Adipocyte (in vitro differentiated cells): ENCODE measurements at regions not wholly inside any gene's neighbourhood (a gene's known extent, or its start where the extent isn't known, plus 50 kb on each side); places are given as distances from the start of the nearest gene placed in this dataset.
A peak's percentile ranks its signal among the peaks of the same experiment; 100 is the strongest.

Experiments
- DNase-seq: peaks from one replicate; pipeline ENCODE4 v3.0.0-alpha.2; 2015; ENCODE audit warnings: low read depth
- H3K27me3 ChIP-seq: replicated peaks from 2 replicates; pipeline ENCODE4 v1.7.0; 2013; ENCODE audit warnings: mild to moderate bottlenecking, low read length, moderate library complexity; ENCODE audit not compliant: control insufficient read depth, insufficient read depth
- H3K36me3 ChIP-seq: 2 replicates; pipeline ENCODE4 v1.7.0; 2013; ENCODE audit warnings: low read length, mild to moderate bottlenecking, moderate library complexity; ENCODE audit not compliant: control insufficient read depth, insufficient read depth, severe bottlenecking
- H3K4me1 ChIP-seq: 2 replicates; pipeline ENCODE4 v1.7.0; 2013; ENCODE audit warnings: mild to moderate bottlenecking, low read length, moderate library complexity; ENCODE audit not compliant: control insufficient read depth, insufficient read depth
- H3K4me3 ChIP-seq: 2 replicates; pipeline ENCODE4 v1.7.0; 2013; ENCODE audit warnings: mild to moderate bottlenecking, low read length, moderate library complexity
- H3K9ac ChIP-seq: 2 replicates; pipeline ENCODE4 v1.7.0; 2013; ENCODE audit warnings: mild to moderate bottlenecking, low read length, moderate library complexity
- H3K9me3 ChIP-seq: 2 replicates; pipeline ENCODE4 v1.7.0; 2013; ENCODE audit warnings: mild to moderate bottlenecking, low read length, moderate library complexity; ENCODE audit not compliant: control insufficient read depth

- no peak overlapping the region for H3K4me3 ChIP-seq
- no peaks in the 10 kb centered on the region for H3K4me1 ChIP-seq
- peak; percentile 69 for DNase-seq
These were observed 370.8 kb downstream of the LNPK start for GRCh38 chr2:175631245-175631623.

GRCh38 chr2:175630280-175631244 is 371.5 kb downstream of the LNPK start:
- H3K4me1 ChIP-seq = no peaks in the 10 kb centered on the region
- no peak for DNase-seq
- H3K36me3 ChIP-seq = no peaks in the 10 kb centered on the region
- H3K9ac ChIP-seq = no peak overlapping the region
- H3K27me3 ChIP-seq = no peaks in the 10 kb centered on the region
- H3K4me3 ChIP-seq = no peak overlapping the region
- H3K9me3 ChIP-seq = no peaks in the 10 kb centered on the region

More at GRCh38 chr2:175631245-175631623, 370.8 kb downstream of the LNPK start:
- Histone ChIP-seq H3K9ac (no peak overlapping the region), H3K9me3 (no peaks in the 10 kb centered on the region), H3K36me3 (no peaks in the 10 kb centered on the region), H3K27me3 (no peaks in the 10 kb centered on the region)

GRCh38 chr2:175628243-175628642 is 373.8 kb downstream of the LNPK start:
- DNase-seq = no peak
- no peak overlapping the region for H3K4me3 ChIP-seq
- H3K9ac ChIP-seq = no peak overlapping the region
- no peaks in the 10 kb centered on the region for H3K36me3 ChIP-seq
- no peaks in the 10 kb centered on the region for H3K9me3 ChIP-seq
- no peaks in the 10 kb centered on the region for H3K27me3 ChIP-seq
- peaks cover 4% of the 10 kb centered on the region for H3K4me1 ChIP-seq

- Histone ChIP-seq H3K4me3 (no peak overlapping the region), H3K9me3 (no peaks in the 10 kb centered on the region), H3K9ac (no peak overlapping the region), H3K4me1 (peaks cover 4% of the 10 kb centered on the region), H3K36me3 (no peaks in the 10 kb centered on the region), H3K27me3 (no peaks in the 10 kb centered on the region)
- peak; percentile 80 for DNase-seq
These were observed 374.7 kb downstream of the LNPK start for GRCh38 chr2:175627405-175627804.

- no peak overlapping the region for H3K4me3 ChIP-seq
- H3K9ac ChIP-seq = no peak overlapping the region
- H3K27me3 ChIP-seq = no peaks in the 10 kb centered on the region
- H3K4me1 ChIP-seq = peaks cover 4% of the 10 kb centered on the region
- no peaks in the 10 kb centered on the region for H3K9me3 ChIP-seq
- DNase-seq = no peak
- H3K36me3 ChIP-seq = no peaks in the 10 kb centered on the region
These were observed 375.3 kb downstream of the LNPK start for GRCh38 chr2:175626796-175627195.

GRCh38 chr2:175624785-175625184 is 377.3 kb downstream of the LNPK start:
- Histone ChIP-seq H3K27me3 (no peaks in the 10 kb centered on the region), H3K4me1 (peaks cover 4% of the 10 kb centered on the region), H3K36me3 (no peaks in the 10 kb centered on the region), H3K9ac (no peak overlapping the region), H3K9me3 (no peaks in the 10 kb centered on the region), H3K4me3 (no peak overlapping the region)
- DNase-seq = peak; percentile 38

- Histone ChIP-seq H3K27me3 (no peaks in the 10 kb centered on the region), H3K9me3 (no peaks in the 10 kb centered on the region), H3K4me3 (no peak overlapping the region), H3K4me1 (peaks cover 4% of the 10 kb centered on the region), H3K36me3 (no peaks in the 10 kb centered on the region), H3K9ac (no peak overlapping the region)
- peak; percentile 75 for DNase-seq
These were observed 377.8 kb downstream of the LNPK start for GRCh38 chr2:175624211-175624761.

- Histone ChIP-seq H3K4me1 (peaks cover 4% of the 10 kb centered on the region), H3K4me3 (no peak overlapping the region), H3K9ac (no peak overlapping the region), H3K27me3 (no peaks in the 10 kb centered on the region), H3K36me3 (no peaks in the 10 kb centered on the region), H3K9me3 (no peaks in the 10 kb centered on the region)
- no peak for DNase-seq
These were observed 380.2 kb downstream of the LNPK start for GRCh38 chr2:175621821-175622220.

GRCh38 chr2:175620106-175620505 is 382.0 kb downstream of the LNPK start:
- Histone ChIP-seq H3K9ac (no peak overlapping the region), H3K4me1 (peaks cover 9% of the 10 kb centered on the region), H3K4me3 (no peak overlapping the region), H3K9me3 (no peaks in the 10 kb centered on the region), H3K36me3 (no peaks in the 10 kb centered on the region), H3K27me3 (no peaks in the 10 kb centered on the region)
- DNase-seq = no peak

GRCh38 chr2:175619179-175620045 is 382.7 kb downstream of the LNPK start:
- H3K27me3 ChIP-seq = no peaks in the 10 kb centered on the region
- H3K9ac ChIP-seq = no peak overlapping the region
- DNase-seq = no peak

GRCh38 chr2:175612280-175612679 is 389.8 kb downstream of the LNPK start:
- no peaks in the 10 kb centered on the region for H3K27me3 ChIP-seq
- no peaks in the 10 kb centered on the region for H3K36me3 ChIP-seq
- no peak overlapping the region for H3K9ac ChIP-seq

More at GRCh38 chr2:175619179-175620045, 382.7 kb downstream of the LNPK start:
- Histone ChIP-seq H3K4me3 (no peak overlapping the region), H3K4me1 (peaks cover 6% of the 10 kb centered on the region), H3K36me3 (no peaks in the 10 kb centered on the region), H3K9me3 (no peaks in the 10 kb centered on the region)

More at GRCh38 chr2:175612280-175612679, 389.8 kb downstream of the LNPK start:
- Histone ChIP-seq H3K9me3 (no peaks in the 10 kb centered on the region), H3K4me3 (no peak overlapping the region), H3K4me1 (peaks cover 14% of the 10 kb centered on the region)
- DNase-seq = no peak
